Fibroblast of lung (primary cell): ENCODE measurements at regions not wholly inside any gene's neighbourhood (a gene's known extent, or its start where the extent isn't known, plus 50 kb on each side); places are given as distances from the start of the nearest gene placed in this dataset.

Experiments used
- DNase-seq, 2 donors: peaks; one replicate each; pipeline versions ENCODE4 v3.0.0 to v3.0.0-alpha.2; 2010; ENCODE audit warnings: low read depth in 2 of 2
- H2AFZ ChIP-seq: 2 replicates; pipeline ENCODE4 v1.5.1; 2012; ENCODE audit warnings: low read length, control low read depth, inconsistent platforms
- H3K27ac ChIP-seq: 2 replicates; pipeline ENCODE4 v1.5.1; 2011; ENCODE audit warnings: low read length, control low read depth; ENCODE audit not compliant: insufficient read depth
- H3K27me3 ChIP-seq: 2 replicates; pipeline ENCODE4 v1.5.1; 2011; ENCODE audit warnings: mild to moderate bottlenecking, low read length; ENCODE audit not compliant: control insufficient read depth, insufficient read depth
- H3K36me3 ChIP-seq: 2 replicates; pipeline ENCODE4 v1.5.1; 2011; ENCODE audit warnings: low read length; ENCODE audit not compliant: control insufficient read depth, insufficient read depth
- H3K4me1 ChIP-seq: 2 replicates; pipeline ENCODE4 v1.5.1; 2011; ENCODE audit warnings: low read length; ENCODE audit not compliant: control insufficient read depth, insufficient read depth; ENCODE audit errors: extremely low read depth
- H3K4me2 ChIP-seq: 2 replicates; pipeline ENCODE4 v1.5.1; 2011; ENCODE audit warnings: low read length, control low read depth; ENCODE audit not compliant: insufficient read depth; ENCODE audit errors: extremely low read depth
- H3K4me3 ChIP-seq, 4 experiments: fragments of 200-600 bp in 1 of 4; sonication (generic) in 1 of 4; replicated peaks in 1 of 4; 2 replicates each; pipeline ENCODE4 v1.5.1; 2011 to 2016; ENCODE audit warnings: low read length in 4 of 4, low read depth in 3 of 4, mild to moderate bottlenecking in 3 of 4, control low read depth in 2 of 4, inconsistent platforms in 1 of 4, mixed read lengths in 1 of 4; ENCODE audit not compliant: insufficient read depth in 1 of 4; ENCODE audit errors: control extremely low read depth in 1 of 4
- H3K79me2 ChIP-seq: 2 replicates; pipeline ENCODE4 v1.5.1; 2012; ENCODE audit warnings: mild to moderate bottlenecking, low read length, inconsistent platforms; ENCODE audit not compliant: control insufficient read depth, insufficient read depth
- H3K9ac ChIP-seq: 2 replicates; pipeline ENCODE4 v1.5.1; 2011; ENCODE audit warnings: mild to moderate bottlenecking, low read length, control low read depth; ENCODE audit not compliant: insufficient read depth
- H3K9me3 ChIP-seq: 2 replicates; pipeline ENCODE4 v1.5.1; 2012; ENCODE audit warnings: low read depth, low read length; ENCODE audit not compliant: control insufficient read depth, insufficient read depth
- H4K20me1 ChIP-seq: 2 replicates; pipeline ENCODE4 v1.5.1; 2011; ENCODE audit warnings: low read length; ENCODE audit not compliant: control insufficient read depth, insufficient read depth; ENCODE audit errors: extremely low read depth
- EZH2 ChIP-seq: IDR thresholded peaks from 2 replicates; pipeline ENCODE4 v1.5.1; 2012; ENCODE audit warnings: low read length, control low read depth, mild to moderate bottlenecking; ENCODE audit errors: missing control alignments
- TF ChIP-seq, protein P1 (sequence below), 2 donors: IDR thresholded peaks in 1 of 2; conservative IDR thresholded peaks in 1 of 2; 1 replicate in 1 of 2; 2 replicates in 1 of 2; pipeline ENCODE4 v1.5.1; 2011 to 2012; ENCODE audit warnings: low read length in 2 of 2, control low read depth in 1 of 2, inconsistent platforms in 1 of 2, low read depth in 1 of 2, mild to moderate bottlenecking in 1 of 2

DNA sequence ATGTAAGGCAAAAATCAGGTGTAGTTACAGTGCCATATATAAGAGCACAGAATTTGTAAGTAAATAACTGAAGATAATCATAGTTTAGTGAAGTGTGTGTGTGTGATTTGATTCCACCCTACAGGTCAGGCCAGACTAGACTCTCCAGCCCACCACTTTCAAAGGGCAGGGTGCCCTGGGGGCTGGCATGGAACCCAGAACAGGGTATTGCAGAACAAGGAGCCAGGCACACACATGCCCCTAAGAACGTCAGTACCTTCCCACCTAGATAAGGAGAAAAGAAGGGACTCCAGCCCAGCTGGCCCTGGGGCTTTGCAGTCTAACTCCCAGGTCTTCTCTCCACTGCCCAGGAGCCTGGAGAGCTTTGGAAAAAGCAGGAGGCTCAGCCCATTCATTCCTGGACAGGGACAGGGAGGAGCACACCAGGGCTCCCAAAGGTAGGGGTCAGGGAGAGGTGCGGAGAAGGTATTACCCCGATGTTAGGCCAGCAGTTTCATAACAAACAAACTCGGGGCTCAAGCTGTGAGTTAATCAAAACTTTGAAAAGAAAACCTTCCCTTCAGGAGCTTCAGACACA, 149.7 kb upstream of the VANGL1 start:
- TF ChIP-seq EZH2, result no peak
- TF ChIP-seq, protein P1, sequence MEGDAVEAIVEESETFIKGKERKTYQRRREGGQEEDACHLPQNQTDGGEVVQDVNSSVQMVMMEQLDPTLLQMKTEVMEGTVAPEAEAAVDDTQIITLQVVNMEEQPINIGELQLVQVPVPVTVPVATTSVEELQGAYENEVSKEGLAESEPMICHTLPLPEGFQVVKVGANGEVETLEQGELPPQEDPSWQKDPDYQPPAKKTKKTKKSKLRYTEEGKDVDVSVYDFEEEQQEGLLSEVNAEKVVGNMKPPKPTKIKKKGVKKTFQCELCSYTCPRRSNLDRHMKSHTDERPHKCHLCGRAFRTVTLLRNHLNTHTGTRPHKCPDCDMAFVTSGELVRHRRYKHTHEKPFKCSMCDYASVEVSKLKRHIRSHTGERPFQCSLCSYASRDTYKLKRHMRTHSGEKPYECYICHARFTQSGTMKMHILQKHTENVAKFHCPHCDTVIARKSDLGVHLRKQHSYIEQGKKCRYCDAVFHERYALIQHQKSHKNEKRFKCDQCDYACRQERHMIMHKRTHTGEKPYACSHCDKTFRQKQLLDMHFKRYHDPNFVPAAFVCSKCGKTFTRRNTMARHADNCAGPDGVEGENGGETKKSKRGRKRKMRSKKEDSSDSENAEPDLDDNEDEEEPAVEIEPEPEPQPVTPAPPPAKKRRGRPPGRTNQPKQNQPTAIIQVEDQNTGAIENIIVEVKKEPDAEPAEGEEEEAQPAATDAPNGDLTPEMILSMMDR (conservative IDR thresholded peaks at IDR 0.05 in 1 of 2, IDR thresholded peaks at IDR 0.05 in 1 of 2; ENCODE audit: low read depth in 1 of 2, low read length in 2 of 2), result no peak
- Histone ChIP-seq H3K4me1 (peaks cover 6% of the 10 kb centered on the region), H3K27me3 (no peaks in the 10 kb centered on the region), H3K4me3 (no peak overlapping the region), H4K20me1 (no peaks in the 10 kb centered on the region), H3K79me2 (no peaks in the 10 kb centered on the region), H3K9ac (no peak overlapping the region), H3K4me2 (no peak overlapping the region), H3K27ac (no peak overlapping the region), H2AFZ (no peak overlapping the region), H3K9me3 (no peaks in the 10 kb centered on the region), H3K36me3 (no peaks in the 10 kb centered on the region)
- no peak for DNase-seq

DNA sequence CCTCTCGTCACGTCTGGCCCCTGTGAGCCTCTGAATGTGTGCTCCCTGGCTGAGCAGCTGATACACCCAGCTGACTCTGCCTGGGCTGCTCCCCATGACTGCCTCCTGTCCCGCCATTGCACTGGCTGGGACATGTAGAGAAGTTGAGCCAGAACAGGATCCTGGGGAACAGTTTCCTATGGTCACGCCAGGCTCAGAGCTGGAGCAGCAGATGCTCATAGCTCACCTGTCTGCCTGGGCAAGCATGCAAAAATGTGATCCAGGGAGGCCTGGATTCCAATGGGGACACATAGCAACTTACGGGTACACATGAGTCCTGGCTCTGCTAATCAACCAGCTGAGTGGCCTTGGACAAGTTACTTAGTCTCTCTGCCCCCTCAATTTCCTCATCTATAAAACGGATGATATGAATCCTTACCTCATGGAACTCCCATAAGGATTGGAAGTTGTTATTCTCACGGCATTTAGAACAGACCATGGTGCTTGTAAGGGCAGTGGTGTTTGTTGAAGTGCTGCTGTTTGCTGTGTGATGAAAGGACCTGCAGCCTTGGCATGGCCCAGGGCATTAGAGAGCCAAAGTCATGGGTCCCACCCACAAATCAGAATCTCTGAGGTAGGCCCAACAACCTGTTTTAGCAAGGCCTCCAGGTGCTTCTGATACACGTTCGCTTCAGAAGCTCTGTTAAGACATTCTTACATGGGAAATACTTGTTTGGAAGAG, 150.3 kb upstream of the VANGL1 start:
- Histone ChIP-seq H3K4me2 (no peak overlapping the region), H3K9me3 (no peaks in the 10 kb centered on the region), H3K36me3 (no peaks in the 10 kb centered on the region), H3K4me1 (peaks cover under 1% of the 10 kb centered on the region), H4K20me1 (no peaks in the 10 kb centered on the region), H3K27me3 (no peaks in the 10 kb centered on the region), H3K79me2 (no peaks in the 10 kb centered on the region), H3K9ac (no peak overlapping the region), H3K4me3 (no peak overlapping the region), H3K27ac (no peak overlapping the region), H2AFZ (no peak overlapping the region)
- TF ChIP-seq, protein P1 (conservative IDR thresholded peaks at IDR 0.05 in 1 of 2, IDR thresholded peaks at IDR 0.05 in 1 of 2; ENCODE audit: low read depth in 1 of 2, low read length in 2 of 2), result no peak
- no peak for TF ChIP-seq EZH2
- DNase-seq, result no peak

DNA sequence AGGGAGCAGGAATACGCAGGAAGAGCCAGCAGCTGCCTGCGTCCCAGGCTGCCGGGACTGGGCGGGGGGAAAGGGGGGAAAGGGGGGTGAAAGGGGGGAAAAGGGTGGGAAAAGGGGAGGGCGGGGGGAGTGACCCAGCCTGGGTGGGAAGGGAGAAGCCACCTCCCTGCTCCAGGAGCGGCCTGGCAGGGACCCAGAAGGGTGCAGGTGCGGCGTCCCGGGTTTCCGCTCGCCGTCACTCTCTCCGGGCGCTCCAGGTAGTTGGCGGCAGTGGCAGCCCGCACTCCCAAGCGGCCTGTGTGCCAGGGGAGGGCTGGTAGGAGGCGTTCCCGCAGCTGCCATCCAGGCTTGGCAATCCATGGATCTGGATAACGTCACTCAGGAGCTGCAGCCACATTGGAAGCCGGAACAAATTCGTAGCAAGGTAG, 141.0 kb upstream of the NGF start:
- Histone ChIP-seq H3K4me2 (no peak overlapping the region), H3K4me1 (no peaks in the 10 kb centered on the region), H3K27ac (no peak overlapping the region), H2AFZ (no peak overlapping the region), H3K9me3 (no peaks in the 10 kb centered on the region), H3K27me3 (peaks cover 12% of the 10 kb centered on the region), H3K36me3 (no peaks in the 10 kb centered on the region), H4K20me1 (no peaks in the 10 kb centered on the region), H3K4me3 (no peak overlapping the region), H3K9ac (peak overlapping the region; percentile 16), H3K79me2 (no peaks in the 10 kb centered on the region)
- TF ChIP-seq EZH2, result no peak
- TF ChIP-seq, protein P1 (conservative IDR thresholded peaks at IDR 0.05 in 1 of 2, IDR thresholded peaks at IDR 0.05 in 1 of 2; ENCODE audit: low read depth in 1 of 2, low read length in 2 of 2), result no peak
- no peak for DNase-seq
